Mesenchymal stem cell (in vitro differentiated cells and primary cell): ENCODE measurements at regions not wholly inside any gene's neighbourhood (a gene's known extent, or its start where the extent isn't known, plus 50 kb on each side); places are given as distances from the start of the nearest gene placed in this dataset.
A peak's percentile ranks its signal among the peaks of the same experiment; 100 is the strongest.

Source experiments
- DNase-seq: peaks from one replicate; pipeline ENCODE4 v3.0.0-alpha.2; 2013
- H2AFZ ChIP-seq: one replicate; pipeline ENCODE4 v1.6.1; 2013; ENCODE audit warnings: low read depth, mild to moderate bottlenecking, control low read depth, inconsistent platforms, low read length, moderate library complexity
- H2AK5ac ChIP-seq: 2 replicates; pipeline ENCODE4 v1.6.1; 2013; ENCODE audit warnings: low read length, moderate library complexity, mild to moderate bottlenecking, inconsistent platforms; ENCODE audit not compliant: severe bottlenecking
- H2BK120ac ChIP-seq: one replicate; pipeline ENCODE4 v1.6.1; 2013; ENCODE audit warnings: low read depth, mild to moderate bottlenecking, inconsistent platforms, low read length, moderate library complexity
- H2BK12ac ChIP-seq, 2 experiments: one replicate each; pipeline ENCODE4 v1.6.1; 2013; ENCODE audit warnings: inconsistent platforms in 2 of 2, low read length in 2 of 2, mild to moderate bottlenecking in 2 of 2, moderate library complexity in 2 of 2, control low read depth in 1 of 2
- H2BK15ac ChIP-seq: one replicate; pipeline ENCODE4 v1.6.1; 2013; ENCODE audit warnings: mild to moderate bottlenecking, low read depth, inconsistent platforms; ENCODE audit not compliant: poor library complexity, severe bottlenecking
- H2BK5ac ChIP-seq: 2 replicates; pipeline ENCODE4 v1.6.1; 2013; ENCODE audit warnings: low read depth, mild to moderate bottlenecking, low read length, control low read depth, inconsistent platforms; ENCODE audit not compliant: poor library complexity, severe bottlenecking
- H3K14ac ChIP-seq, 2 experiments: one replicate each; pipeline ENCODE4 v1.6.1; 2013; ENCODE audit warnings: inconsistent platforms in 2 of 2, low read length in 2 of 2, control low read depth in 1 of 2, mild to moderate bottlenecking in 1 of 2, moderate library complexity in 1 of 2
- H3K18ac ChIP-seq, 2 experiments: one replicate each; pipeline ENCODE4 v1.6.1; 2013; ENCODE audit warnings: inconsistent platforms in 2 of 2, low read length in 2 of 2, control low read depth in 1 of 2, low read depth in 1 of 2, mild to moderate bottlenecking in 1 of 2
- H3K23ac ChIP-seq, 2 experiments: one replicate each; pipeline ENCODE4 v1.6.1; 2013; ENCODE audit warnings: inconsistent platforms in 2 of 2, low read length in 2 of 2, mild to moderate bottlenecking in 2 of 2, moderate library complexity in 2 of 2, control low read depth in 1 of 2
- H3K27ac ChIP-seq: 2 replicates; pipeline ENCODE4 v1.5.1; 2013; ENCODE audit warnings: mild to moderate bottlenecking, moderate library complexity, low read length, control low read depth, inconsistent platforms; ENCODE audit not compliant: poor library complexity, severe bottlenecking
- H3K27me3 ChIP-seq, 2 experiments: 2 replicates each; pipeline versions ENCODE4 v1.6.1 to v1.7.0; 2013; ENCODE audit warnings: low read length in 2 of 2, mild to moderate bottlenecking in 2 of 2, moderate library complexity in 2 of 2, control low read depth in 1 of 2, inconsistent platforms in 1 of 2; ENCODE audit not compliant: control insufficient read depth in 1 of 2, insufficient read depth in 1 of 2
- H3K36me3 ChIP-seq, 2 experiments: 2 replicates each; pipeline versions ENCODE4 v1.6.1 to v1.7.0; 2013; ENCODE audit warnings: low read length in 2 of 2, control low read depth in 1 of 2, inconsistent platforms in 1 of 2, low read depth in 1 of 2, mild to moderate bottlenecking in 1 of 2; ENCODE audit not compliant: insufficient read depth in 2 of 2, control insufficient read depth in 1 of 2
- H3K4ac ChIP-seq, 2 experiments: one replicate each; pipeline ENCODE4 v1.6.1; 2013; ENCODE audit warnings: inconsistent platforms in 2 of 2, low read length in 2 of 2, mild to moderate bottlenecking in 2 of 2, moderate library complexity in 2 of 2, control low read depth in 1 of 2, low read depth in 1 of 2
- H3K4me1 ChIP-seq: 2 replicates; pipeline ENCODE4 v1.6.1; 2013; ENCODE audit warnings: low read depth, low read length, control low read depth; ENCODE audit not compliant: control insufficient read depth, insufficient read depth
- H3K4me2 ChIP-seq: 2 replicates; pipeline ENCODE4 v1.6.1; 2013; ENCODE audit warnings: low read length, mild to moderate bottlenecking, inconsistent platforms; ENCODE audit not compliant: poor library complexity, severe bottlenecking
- H3K4me3 ChIP-seq, 2 experiments: 2 replicates each; pipeline versions ENCODE4 v1.5.1 to v1.7.0; 2013; ENCODE audit warnings: low read length in 2 of 2, mild to moderate bottlenecking in 2 of 2, control low read depth in 1 of 2, low read depth in 1 of 2; ENCODE audit not compliant: insufficient read depth in 1 of 2
- H3K79me1 ChIP-seq: replicated peaks from 2 replicates; pipeline ENCODE4 v1.6.1; 2013; ENCODE audit warnings: mild to moderate bottlenecking, control low read depth, low read length, inconsistent platforms; ENCODE audit not compliant: poor library complexity, severe bottlenecking
- H3K9ac ChIP-seq: 2 replicates; pipeline ENCODE4 v1.7.0; 2013; ENCODE audit warnings: mild to moderate bottlenecking, low read length, moderate library complexity
- H3K9me3 ChIP-seq: 2 replicates; pipeline ENCODE4 v1.7.0; 2013; ENCODE audit warnings: mild to moderate bottlenecking, low read length; ENCODE audit not compliant: control insufficient read depth
- H4K8ac ChIP-seq: one replicate; pipeline ENCODE4 v1.6.1; 2013; ENCODE audit warnings: inconsistent platforms, mild to moderate bottlenecking, low read length, moderate library complexity
- H4K91ac ChIP-seq: one replicate; pipeline ENCODE4 v1.6.1; 2013; ENCODE audit warnings: mild to moderate bottlenecking, low read length, inconsistent platforms
- WGBS: methylation state at CpG from one replicate; pipeline ENCODE4 v1.1.7; 2013; ENCODE audit warnings: mixed read lengths; 5-methylcytosine and 5-hydroxymethylcytosine counted together

DNA sequence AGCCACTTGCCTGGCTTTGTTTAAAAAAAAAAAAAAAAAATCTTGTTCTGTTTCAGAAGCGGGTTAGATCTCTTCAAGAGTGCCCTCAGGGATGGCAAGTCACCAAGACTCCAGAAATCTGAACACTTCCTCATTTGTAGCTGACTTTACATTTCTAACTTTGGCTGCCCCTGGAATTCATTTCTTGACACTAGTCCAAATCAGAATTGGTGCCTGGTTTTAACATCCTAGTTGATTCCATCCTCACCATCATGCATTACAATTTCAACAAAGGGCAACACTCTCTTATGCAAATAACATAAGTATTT lies 295.5 kb downstream of the RMST start:
- H3K18ac ChIP-seq, result no peak overlapping the region
- H3K79me1 ChIP-seq, result no peaks in the 10 kb centered on the region
- no peak overlapping the region for H2BK12ac ChIP-seq
- no peak overlapping the region for H2BK15ac ChIP-seq
- no peak overlapping the region for H3K14ac ChIP-seq
- no peaks in the 10 kb centered on the region for H3K36me3 ChIP-seq
- WGBS, result 47% methylated on average over 1 of the region's 1 CpG
- no peak overlapping the region for H3K4ac ChIP-seq
- no peaks in the 10 kb centered on the region for H3K4me1 ChIP-seq
- H4K91ac ChIP-seq, result no peak overlapping the region
- peak overlapping the region in 1 of 2 experiments; percentile 56 for H3K4me3 ChIP-seq
- H2BK120ac ChIP-seq, result no peak overlapping the region
- peak overlapping the region; percentile 80 for H3K9ac ChIP-seq
- peaks cover 5% of the 10 kb centered on the region for H3K9me3 ChIP-seq
- H3K4me2 ChIP-seq, result no peak overlapping the region
- no peak overlapping the region for H2AK5ac ChIP-seq
- H3K27ac ChIP-seq, result no peak overlapping the region
- DNase-seq, result no peak
- H3K23ac ChIP-seq, result no peak overlapping the region
- no peak overlapping the region for H4K8ac ChIP-seq
- H2AFZ ChIP-seq, result no peak overlapping the region
- H3K27me3 ChIP-seq, result no peaks in the 10 kb centered on the region
- H2BK5ac ChIP-seq, result no peak overlapping the region

DNA sequence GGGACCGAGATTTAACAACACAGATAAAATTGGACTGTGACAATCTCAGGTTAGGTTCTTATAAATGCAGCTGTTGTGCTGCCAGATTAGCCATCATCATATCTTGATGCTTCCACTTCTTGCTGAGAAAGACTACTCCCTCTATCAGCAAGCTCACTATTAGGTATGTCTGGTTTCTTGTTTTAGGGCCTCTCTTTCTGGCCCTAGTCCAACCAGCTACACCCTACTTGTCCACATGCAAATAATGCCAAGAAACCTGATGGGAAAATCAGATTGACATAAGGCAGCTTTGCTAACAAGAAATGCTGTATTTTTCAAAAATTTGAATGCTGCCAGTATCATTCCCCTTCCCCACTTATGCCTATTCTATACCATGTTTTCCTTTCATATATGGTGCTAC lies 296.0 kb downstream of the RMST start:
- WGBS, result 86% methylated on average over 1 of the region's 1 CpG
- no peak overlapping the region for H2BK15ac ChIP-seq

DNA sequence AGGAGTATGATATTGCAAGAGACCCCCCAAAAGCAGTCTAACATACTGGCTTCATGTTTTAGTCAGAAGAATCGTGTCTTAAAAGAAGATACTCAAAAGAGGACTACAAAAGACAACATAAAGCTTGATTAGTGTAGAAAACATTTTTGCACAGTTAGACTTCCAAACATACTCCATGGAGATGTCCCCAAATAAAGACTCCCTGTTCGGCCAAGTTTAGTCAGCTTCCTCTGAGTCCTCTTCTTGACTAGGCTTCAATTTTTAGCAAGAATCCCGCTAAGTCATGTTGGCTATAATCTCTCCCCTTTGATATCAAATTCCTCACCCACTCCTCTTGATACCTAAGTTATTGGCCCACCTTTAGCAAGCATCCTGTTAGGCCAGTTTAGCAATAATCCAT lies 298.0 kb downstream of the RMST start:
- H4K8ac ChIP-seq, result no peak overlapping the region
- H2BK12ac ChIP-seq, result no peak overlapping the region
- H2BK15ac ChIP-seq, result no peak overlapping the region
- 92% methylated on average over 3 of the region's 3 CpGs for WGBS
- H3K27me3 ChIP-seq, result no peaks in the 10 kb centered on the region
- no peak overlapping the region for H2AK5ac ChIP-seq
- H2BK120ac ChIP-seq, result no peak overlapping the region
- H3K27ac ChIP-seq, result no peak overlapping the region
- H3K18ac ChIP-seq, result no peak overlapping the region
- H3K4ac ChIP-seq, result no peak overlapping the region
- no peak overlapping the region for H2AFZ ChIP-seq
- H3K23ac ChIP-seq, result no peak overlapping the region
- H2BK5ac ChIP-seq, result no peak overlapping the region
- peak overlapping the region; percentile 50 for H3K9ac ChIP-seq
- no peaks in the 10 kb centered on the region for H3K4me1 ChIP-seq
- H3K36me3 ChIP-seq, result no peaks in the 10 kb centered on the region
- H3K4me3 ChIP-seq, result no peak overlapping the region
- DNase-seq, result no peak
- no peaks in the 10 kb centered on the region for H3K79me1 ChIP-seq
- no peak overlapping the region for H3K14ac ChIP-seq
- H4K91ac ChIP-seq, result no peak overlapping the region
- H3K4me2 ChIP-seq, result no peak overlapping the region
- peaks cover 5% of the 10 kb centered on the region for H3K9me3 ChIP-seq

More for the DNA sequence above, 296.0 kb downstream of the RMST start:
- no peak overlapping the region for H3K27ac ChIP-seq
- no peak overlapping the region for H3K9ac ChIP-seq
- no peak overlapping the region for H2AFZ ChIP-seq
- no peak overlapping the region for H3K18ac ChIP-seq
- peaks cover 5% of the 10 kb centered on the region for H3K9me3 ChIP-seq
- H2BK120ac ChIP-seq, result no peak overlapping the region
- no peak overlapping the region for H3K4ac ChIP-seq
- no peak overlapping the region for H2AK5ac ChIP-seq
- no peak overlapping the region for H4K8ac ChIP-seq
- no peak overlapping the region for H3K14ac ChIP-seq
- H3K4me2 ChIP-seq, result no peak overlapping the region
- H2BK12ac ChIP-seq, result no peak overlapping the region
- H3K36me3 ChIP-seq, result no peaks in the 10 kb centered on the region
- H3K4me3 ChIP-seq, result no peak overlapping the region
- no peak overlapping the region for H4K91ac ChIP-seq
- no peaks in the 10 kb centered on the region for H3K27me3 ChIP-seq
- H3K23ac ChIP-seq, result no peak overlapping the region
- H3K79me1 ChIP-seq, result no peaks in the 10 kb centered on the region
- no peak for DNase-seq
- H3K4me1 ChIP-seq, result no peaks in the 10 kb centered on the region
- no peak overlapping the region for H2BK5ac ChIP-seq

DNA sequence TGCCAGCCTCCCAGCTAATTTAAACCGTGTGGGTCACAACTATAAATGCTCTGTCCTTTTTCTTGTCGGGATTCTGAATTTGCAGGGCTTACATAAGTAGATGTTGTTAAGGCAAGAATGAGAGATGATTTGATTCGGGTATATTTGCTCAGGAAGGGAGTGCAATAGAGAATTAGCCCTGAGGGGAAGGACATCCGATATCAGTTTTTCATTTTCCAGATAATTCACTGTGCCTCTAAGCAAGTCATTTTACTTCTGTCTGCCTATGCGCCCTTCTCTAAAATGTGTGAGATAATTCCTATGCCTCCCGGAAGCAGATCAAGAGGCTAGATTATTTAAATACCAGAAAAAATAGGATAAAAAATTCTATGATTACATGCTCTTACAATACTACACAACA lies 300.5 kb downstream of the RMST start:
- WGBS, result 76% methylated on average over 4 of the region's 6 CpGs
- Histone ChIP-seq H3K23ac (no peak overlapping the region), H2BK5ac (no peak overlapping the region), H3K4ac (no peak overlapping the region), H2BK12ac (no peak overlapping the region), H2BK120ac (no peak overlapping the region), H3K9me3 (peaks cover 5% of the 10 kb centered on the region), H2BK15ac (no peak overlapping the region), H3K18ac (no peak overlapping the region), H4K91ac (no peak overlapping the region), H3K14ac (no peak overlapping the region), H2AFZ (no peak overlapping the region), H3K27me3 (no peaks in the 10 kb centered on the region), H3K36me3 (no peaks in the 10 kb centered on the region), H2AK5ac (no peak overlapping the region), H3K9ac (no peak overlapping the region), H3K4me3 (no peak overlapping the region), H4K8ac (no peak overlapping the region), H3K4me2 (no peak overlapping the region), H3K4me1 (no peaks in the 10 kb centered on the region), H3K27ac (no peak overlapping the region), H3K79me1 (no peaks in the 10 kb centered on the region)
- DNase-seq, result no peak
